ENCODE measurements at regions not wholly inside any gene's neighbourhood (a gene's known extent, or its start where the extent isn't known, plus 50 kb on each side); places are given as distances from the start of the nearest gene placed in this dataset.

DNA sequence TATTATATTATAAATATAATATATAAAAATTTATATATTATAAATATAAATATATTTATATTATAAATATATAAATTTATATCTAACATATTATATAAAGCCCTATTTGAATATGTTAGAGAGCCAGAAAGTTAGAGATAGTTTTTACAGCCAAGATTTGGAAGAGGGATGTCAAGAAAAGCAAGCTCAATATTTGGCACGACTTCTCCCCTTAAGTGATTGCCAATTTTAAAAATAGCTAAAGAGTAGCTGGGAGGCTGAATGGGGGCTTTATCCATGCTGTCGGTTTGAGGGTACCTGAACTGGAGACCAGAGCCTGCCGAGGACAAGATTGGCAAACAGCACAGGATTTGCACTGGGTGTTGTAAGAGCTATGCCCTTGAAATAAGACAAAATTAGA lies 180.9 kb upstream of the GYPC start:
- no peak for TF ChIP-seq ZNF384 (IDR thresholded peaks at IDR 0.05)
- TF ChIP-seq BHLHE40 (IDR thresholded peaks at IDR 0.05; ENCODE audit: borderline replicate concordance): no peak
- TF ChIP-seq SP1 (IDR thresholded peaks at IDR 0.05): no peak
- no peak for TF ChIP-seq SUZ12 (IDR thresholded peaks at IDR 0.05)
- TF ChIP-seq LEF1 (IDR thresholded peaks at IDR 0.05; ENCODE audit: borderline replicate concordance): no peak
- TF ChIP-seq FOXA1 (IDR thresholded peaks at IDR 0.05): no peak
- TF ChIP-seq FOXM1 (IDR thresholded peaks at IDR 0.05; ENCODE audit: borderline replicate concordance): no peak
- no peak for TF ChIP-seq FOXK2 (IDR thresholded peaks at IDR 0.05)
- no peak for TF ChIP-seq L3MBTL2 (conservative IDR thresholded peaks at IDR 0.05)
- no peak for TF ChIP-seq NFRKB (IDR thresholded peaks at IDR 0.05)
- no peak for TF ChIP-seq ARNT (IDR thresholded peaks at IDR 0.05)
- TF ChIP-seq TARDBP (IDR thresholded peaks at IDR 0.05): no peak

All from HEK293T (cell line).